SU-DHL-6 (cell line): ENCODE measurements at regions not wholly inside any gene's neighbourhood (a gene's known extent, or its start where the extent isn't known, plus 50 kb on each side); places are given as distances from the start of the nearest gene placed in this dataset.

Source experiments
- H2AFZ ChIP-seq: fragments of 200-600 bp; sonication (generic); 2 replicates; pipeline ENCODE4 v1.6.1; 2014; ENCODE audit warnings: low read depth, mild to moderate bottlenecking, moderate library complexity, mixed read lengths, antibody characterized with exemption, low read length; ENCODE audit not compliant: severe bottlenecking
- H3F3A ChIP-seq: fragments of 200-600 bp; shearing (Covaris generic); 2 replicates; pipeline ENCODE4 v1.6.0; 2016; ENCODE audit warnings: antibody characterized with exemption, mild to moderate bottlenecking; ENCODE audit not compliant: insufficient read depth
- H3K27ac ChIP-seq: fragments of 200-600 bp; sonication (generic); 2 replicates; pipeline ENCODE4 v1.5.1; 2016; ENCODE audit warnings: low read depth, mild to moderate bottlenecking, low read length, moderate library complexity, mixed read lengths
- H3K27me3 ChIP-seq: fragments of 200-600 bp; sonication (generic), shearing (Covaris generic); 2 replicates; pipeline ENCODE4 v1.6.0; 2014; ENCODE audit warnings: mild to moderate bottlenecking, low read length
- H3K36me3 ChIP-seq: fragments of 200-600 bp; sonication (generic); 2 replicates; pipeline ENCODE4 v1.6.1; 2014; ENCODE audit warnings: mild to moderate bottlenecking, low read length, mixed read lengths
- H3K4me2 ChIP-seq: fragments of 300-600, 200-600 bp; shearing (Covaris generic), sonication (generic); 2 replicates; pipeline ENCODE4 v1.6.0; 2014; ENCODE audit warnings: low read length, low read depth, mild to moderate bottlenecking; ENCODE audit not compliant: poor library complexity, severe bottlenecking
- H3K4me3 ChIP-seq: fragments of 200-600 bp; sonication (generic); 2 replicates; pipeline ENCODE4 v1.5.1; 2014; ENCODE audit warnings: antibody characterized with exemption, low read length, mild to moderate bottlenecking, mixed read lengths; ENCODE audit not compliant: insufficient read depth, poor library complexity, severe bottlenecking
- H3K79me2 ChIP-seq: fragments of 200-600 bp; sonication (generic); 2 replicates; pipeline ENCODE4 v1.6.1; 2014; ENCODE audit warnings: mild to moderate bottlenecking, low read length, moderate library complexity; ENCODE audit not compliant: insufficient read depth
- H3K9ac ChIP-seq: fragments of 200-600 bp; sonication (generic); 2 replicates; pipeline ENCODE4 v1.7.0; 2014; ENCODE audit warnings: mild to moderate bottlenecking, low read length
- H3K9me2 ChIP-seq: fragments of 200-600 bp; sonication (generic); replicated peaks from 2 replicates; pipeline ENCODE4 v1.6.1; 2014; ENCODE audit warnings: low read length; ENCODE audit not compliant: insufficient read depth
- H3K9me3 ChIP-seq: fragments of 200-600 bp; sonication (generic); 2 replicates; pipeline ENCODE4 v1.6.1; 2014; ENCODE audit warnings: low read length, mixed read lengths; ENCODE audit not compliant: insufficient read depth
- H4K20me1 ChIP-seq: fragments of 200-600 bp; sonication (generic); 2 replicates; pipeline ENCODE4 v1.6.1; 2014; ENCODE audit warnings: low read depth, mild to moderate bottlenecking, antibody characterized with exemption, low read length, moderate library complexity, mixed read lengths
- CTCF ChIP-seq: fragments of 200-600 bp; sonication (generic); IDR thresholded peaks from one replicate; pipeline ENCODE4 v1.5.1; 2017; ENCODE audit warnings: antibody characterized with exemption, mild to moderate bottlenecking, low read length, moderate library complexity; ENCODE audit not compliant: insufficient read depth, poor library complexity, severe bottlenecking
- EZH2phosphoT487 ChIP-seq: fragments of 200-600 bp; sonication (generic), shearing (Covaris generic); conservative IDR thresholded peaks from 2 replicates; pipeline ENCODE4 v1.6.1; 2018; ENCODE audit warnings: mild to moderate bottlenecking, antibody characterized with exemption, low read length, moderate library complexity, mixed read lengths

- Histone ChIP-seq H3F3A (no peaks in the 10 kb centered on the region), H3K4me2 (no peak overlapping the region), H3K9ac (no peak overlapping the region), H3K36me3 (no peaks in the 10 kb centered on the region), H3K9me3 (no peaks in the 10 kb centered on the region; the same call in 1 of the 2 replicates), H3K9me2 (no peaks in the 10 kb centered on the region), H3K27ac (no peak overlapping the region), H3K79me2 (no peaks in the 10 kb centered on the region), H3K27me3 (no peaks in the 10 kb centered on the region), H3K4me3 (no peak overlapping the region), H4K20me1 (no peaks in the 10 kb centered on the region), H2AFZ (no peak overlapping the region)
- TF ChIP-seq EZH2phosphoT487 (no peak), CTCF (no peak)
Measured at GRCh38 chr3:18618723-18619122, 193.6 kb upstream of the SATB1 start.

GRCh38 chr3:18611991-18612390 lies 186.9 kb upstream of the SATB1 start:
- no peak for TF ChIP-seq CTCF
- no peak for TF ChIP-seq EZH2phosphoT487
- Histone ChIP-seq H2AFZ (no peak overlapping the region), H3K4me3 (no peak overlapping the region), H3K9ac (no peak overlapping the region), H3F3A (no peaks in the 10 kb centered on the region), H3K79me2 (no peaks in the 10 kb centered on the region), H3K27me3 (no peaks in the 10 kb centered on the region), H3K9me3 (no peaks in the 10 kb centered on the region), H3K36me3 (no peaks in the 10 kb centered on the region), H3K9me2 (no peaks in the 10 kb centered on the region), H3K27ac (no peak overlapping the region), H3K4me2 (no peak overlapping the region), H4K20me1 (no peaks in the 10 kb centered on the region)

GRCh38 chr3:18609187-18609586 lies 184.0 kb upstream of the SATB1 start:
- no peak overlapping the region for H3K4me2 ChIP-seq
- H3K9me3 ChIP-seq: no peaks in the 10 kb centered on the region
- no peak overlapping the region for H3K27ac ChIP-seq
- no peak overlapping the region for H2AFZ ChIP-seq
- no peaks in the 10 kb centered on the region for H3F3A ChIP-seq
- H3K9ac ChIP-seq: no peak overlapping the region
- TF ChIP-seq CTCF: no peak
- no peak for TF ChIP-seq EZH2phosphoT487
- no peaks in the 10 kb centered on the region for H4K20me1 ChIP-seq
- no peaks in the 10 kb centered on the region for H3K36me3 ChIP-seq
- no peak overlapping the region for H3K4me3 ChIP-seq
- H3K9me2 ChIP-seq: no peaks in the 10 kb centered on the region
- H3K79me2 ChIP-seq: no peaks in the 10 kb centered on the region
- no peaks in the 10 kb centered on the region for H3K27me3 ChIP-seq
